Hematopoietic multipotent progenitor cell treated with erythropoietin and hydrocortisone succinate and interleukin-3 and kit ligand, for 4 days (in vitro differentiated cells): ENCODE measurements at regions not wholly inside any gene's neighbourhood (a gene's known extent, or its start where the extent isn't known, plus 50 kb on each side); places are given as distances from the start of the nearest gene placed in this dataset.

Experiments used
- DNase-seq: peaks from one replicate; pipeline ENCODE4 v3.0.0-alpha.2; 2015

DNA sequence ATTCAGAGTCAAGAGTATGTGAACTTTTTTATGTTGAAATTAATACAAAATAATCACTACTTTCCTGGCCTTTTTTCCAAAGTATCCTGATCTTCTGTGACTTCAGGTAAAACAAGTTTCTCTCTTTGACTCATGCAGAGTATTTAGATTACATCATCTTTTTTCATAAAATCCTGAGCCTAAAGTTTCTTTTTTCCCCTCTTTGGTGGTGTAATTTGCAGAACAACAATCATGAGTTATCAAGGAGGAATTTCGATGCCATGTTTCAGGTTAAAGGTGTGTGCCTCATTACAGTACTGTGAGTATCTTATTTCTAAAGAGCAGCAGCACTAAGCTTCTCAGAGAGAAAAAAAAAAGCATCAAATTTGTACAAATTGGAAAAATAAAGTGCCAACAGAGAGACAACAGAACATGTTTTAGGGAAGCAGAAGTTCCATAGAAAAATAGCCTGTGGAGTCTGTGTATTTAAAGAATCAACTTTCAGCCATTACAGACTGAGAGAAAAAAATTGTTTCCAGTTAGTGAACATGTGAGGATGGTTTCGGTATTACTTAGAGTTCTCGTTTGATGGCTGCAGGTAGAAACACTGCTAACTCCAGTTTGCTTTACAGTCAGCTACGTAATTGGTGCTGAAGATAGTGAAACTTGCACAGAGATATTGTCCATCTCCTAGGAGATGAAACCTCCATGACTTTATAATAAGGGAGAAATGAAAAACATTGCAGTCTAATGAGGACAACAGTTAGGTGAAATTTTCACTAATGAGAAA lies 78.1 kb upstream of the PCDH9 start:
- DNase-seq, result no peak

DNA sequence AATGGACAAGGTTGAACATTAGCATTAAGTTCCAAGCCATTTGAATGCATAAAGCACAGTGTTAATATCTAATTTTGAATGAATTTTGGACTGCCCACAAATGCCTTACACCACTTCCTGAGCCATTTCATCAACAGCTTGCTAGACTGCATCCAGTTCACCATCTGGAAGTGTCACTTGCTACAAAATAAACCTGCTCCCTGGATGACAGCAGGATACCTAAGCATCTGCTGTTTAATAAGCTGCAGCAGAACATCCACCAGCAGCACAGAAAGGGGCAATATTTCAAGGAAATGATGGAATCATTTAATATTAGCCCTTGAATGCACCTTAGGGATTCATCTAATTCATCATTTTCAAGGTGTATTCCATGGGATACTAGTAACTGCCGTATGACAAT lies 76.6 kb upstream of the PCDH9 start:
- no peak for DNase-seq

DNA sequence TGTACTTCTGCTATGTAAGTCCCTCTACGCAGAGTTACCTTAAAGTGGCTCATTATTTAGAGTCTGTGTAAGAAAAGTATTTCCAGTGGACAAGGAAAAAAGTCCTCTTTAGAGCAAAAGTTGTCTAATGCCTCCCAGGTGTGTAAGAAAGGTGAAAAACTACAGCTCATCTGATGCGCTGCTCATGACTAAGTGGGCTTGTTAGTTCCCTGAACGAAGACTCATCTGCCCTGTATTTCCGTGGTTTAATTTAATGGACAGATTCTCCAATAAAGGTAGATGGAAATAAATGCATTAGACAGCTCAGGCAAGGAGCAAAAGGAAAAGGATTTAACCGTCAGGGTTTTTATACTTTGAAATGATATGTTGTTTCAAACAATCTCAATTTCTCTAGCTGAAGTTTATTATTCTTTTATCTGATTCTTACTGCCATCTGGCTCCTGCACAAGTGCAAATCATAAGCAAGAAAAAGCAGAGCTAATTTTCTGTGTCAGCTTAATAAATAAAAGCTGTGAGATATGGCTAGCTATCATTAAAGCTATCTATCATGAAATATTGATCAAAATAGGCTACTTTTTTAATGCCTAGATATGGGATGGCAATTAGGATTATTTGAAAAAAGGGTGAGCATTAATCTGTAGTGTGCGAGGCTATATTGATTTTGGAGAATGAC lies 73.7 kb upstream of the PCDH9 start:
- no peak for DNase-seq

DNA sequence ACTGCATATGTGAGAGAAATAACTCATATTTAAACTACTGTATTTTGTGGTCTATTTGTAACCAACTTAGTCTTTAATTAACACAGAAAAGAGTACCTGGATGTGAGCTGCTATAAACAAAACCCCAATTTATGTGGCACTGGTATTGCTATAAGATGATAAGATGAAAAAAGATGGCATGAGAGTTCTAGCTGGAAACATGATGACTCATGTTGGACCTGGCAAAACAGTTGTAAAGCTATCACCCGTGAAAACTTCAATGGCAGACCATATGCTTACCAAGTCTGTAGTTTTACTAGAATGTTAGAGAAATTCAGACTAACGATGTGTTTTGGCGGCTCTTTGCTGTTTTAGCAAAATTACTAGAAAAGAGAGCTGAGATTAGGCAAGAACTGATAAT lies 69.6 kb upstream of the PCDH9 start:
- DNase-seq, result no peak

DNA sequence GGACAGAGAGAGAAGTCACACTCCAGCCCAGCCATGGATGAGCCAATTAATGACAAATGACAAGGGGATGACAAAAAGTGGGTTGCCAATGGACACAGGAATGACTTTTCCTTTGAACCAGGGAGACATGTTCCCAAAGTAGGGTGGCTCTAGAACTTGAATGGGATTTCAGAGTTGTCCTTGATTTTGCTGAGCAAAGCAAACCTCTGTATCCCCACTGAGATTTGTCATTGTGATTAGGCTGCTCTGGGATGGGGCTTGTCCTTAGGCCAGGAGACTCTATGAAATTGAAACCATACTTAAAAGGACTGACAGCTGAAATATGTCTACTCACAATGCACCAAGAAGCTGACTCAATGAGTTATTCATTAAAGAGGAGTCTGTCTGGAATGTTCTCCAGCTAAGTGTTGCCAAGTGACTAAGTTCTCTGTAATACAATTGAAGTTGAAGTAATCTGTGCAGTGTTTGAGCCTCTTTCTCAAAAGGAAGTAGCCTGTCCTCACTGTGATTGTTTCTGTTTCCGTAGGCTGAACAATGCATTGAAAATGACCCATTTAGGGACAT lies 69.0 kb upstream of the PCDH9 start:
- no peak for DNase-seq

DNA sequence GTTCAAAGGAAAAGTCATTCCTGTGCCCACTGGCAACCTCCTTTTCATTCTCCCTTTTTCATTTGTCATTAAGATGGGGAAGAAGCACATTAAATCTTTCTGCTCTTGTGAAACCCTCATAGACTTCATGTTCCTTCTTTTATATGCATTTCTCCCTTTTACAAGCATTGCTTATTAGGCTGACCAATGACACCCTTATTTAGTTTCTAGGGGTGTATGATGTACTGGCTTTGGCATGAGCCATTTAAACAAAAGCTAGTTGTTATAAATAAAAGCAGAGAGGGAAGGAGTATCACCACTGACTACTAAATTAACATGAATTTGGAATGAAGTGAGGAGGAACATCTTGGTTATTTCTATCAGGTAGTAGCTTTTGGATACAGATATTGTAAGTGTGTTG lies 68.2 kb upstream of the PCDH9 start:
- no peak for DNase-seq

DNA sequence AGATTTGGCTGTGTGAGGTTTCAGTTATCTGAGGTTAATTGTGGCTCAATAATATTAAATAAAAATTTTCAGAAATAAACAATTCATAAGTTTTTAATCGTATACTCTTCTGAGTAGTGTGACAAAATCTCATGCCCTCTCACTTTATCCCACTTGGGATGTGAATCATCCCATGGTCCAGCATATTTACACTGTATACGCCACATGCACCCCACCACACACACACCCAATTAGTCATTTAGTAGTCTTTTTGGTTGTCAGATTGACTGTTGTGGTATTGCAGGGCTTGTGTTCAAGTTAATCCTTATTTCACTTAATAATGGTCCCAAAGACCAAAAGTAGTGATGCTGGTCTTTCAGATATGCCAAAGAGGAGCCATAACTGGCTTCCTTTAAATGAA lies 66.4 kb upstream of the PCDH9 start:
- no peak for DNase-seq

DNA sequence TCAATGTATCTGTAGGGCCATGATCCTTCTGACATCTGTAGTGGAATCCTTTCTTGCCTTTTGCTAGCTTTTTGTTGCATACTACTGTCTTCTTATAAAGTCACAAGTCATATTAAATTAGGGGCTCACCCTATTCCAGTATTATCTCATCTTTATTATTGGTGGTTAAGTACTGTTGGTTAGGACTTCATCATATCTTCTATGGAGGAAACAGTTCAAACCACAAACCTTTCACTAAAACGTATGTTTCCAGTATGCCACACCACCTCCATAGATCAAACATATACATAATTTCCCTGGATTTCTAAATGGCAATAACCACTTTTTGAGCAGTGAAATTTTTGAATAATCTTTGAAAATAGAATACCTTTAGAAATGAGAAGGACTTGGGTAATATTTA lies 62.8 kb upstream of the PCDH9 start:
- peak; percentile 68 for DNase-seq

DNA sequence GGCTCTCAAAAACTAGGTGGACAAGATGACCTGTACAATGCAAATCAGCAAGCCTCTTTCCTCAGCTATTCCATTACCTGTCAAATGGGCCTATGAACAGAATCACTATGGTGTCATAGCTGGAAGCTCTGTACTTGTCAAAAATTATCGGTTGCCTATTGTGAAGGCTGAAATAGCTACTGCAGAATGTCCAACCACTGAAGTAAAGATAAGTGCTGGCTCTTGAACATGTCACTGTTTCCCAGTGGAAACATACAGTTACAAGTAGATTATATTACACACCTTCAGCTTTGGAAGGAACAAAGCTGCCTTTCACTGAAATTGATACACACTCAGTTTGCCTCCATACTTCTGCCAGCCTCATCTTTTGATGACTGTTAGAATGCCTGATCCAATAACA lies 55.5 kb upstream of the PCDH9 start:
- no peak for DNase-seq

DNA sequence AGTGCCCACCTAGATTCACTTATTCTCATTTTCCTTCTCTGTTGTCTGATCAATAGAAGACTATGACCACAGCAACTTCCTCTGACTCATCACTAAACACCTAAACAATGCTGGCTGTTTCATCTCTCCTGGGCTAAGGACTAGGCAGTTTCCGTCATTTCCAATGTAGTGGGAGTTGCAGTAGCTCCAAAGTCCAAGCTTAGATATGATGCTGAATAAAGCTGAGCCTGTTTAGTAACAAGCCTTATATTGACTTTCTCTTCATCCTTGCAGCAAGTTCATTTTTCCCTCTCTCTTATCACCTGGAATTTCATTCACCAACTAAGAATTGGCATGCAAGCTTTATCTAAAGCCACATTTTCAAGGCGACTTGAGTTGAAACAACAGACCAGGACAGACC lies 53.5 kb upstream of the PCDH9 start:
- DNase-seq, result no peak

DNA sequence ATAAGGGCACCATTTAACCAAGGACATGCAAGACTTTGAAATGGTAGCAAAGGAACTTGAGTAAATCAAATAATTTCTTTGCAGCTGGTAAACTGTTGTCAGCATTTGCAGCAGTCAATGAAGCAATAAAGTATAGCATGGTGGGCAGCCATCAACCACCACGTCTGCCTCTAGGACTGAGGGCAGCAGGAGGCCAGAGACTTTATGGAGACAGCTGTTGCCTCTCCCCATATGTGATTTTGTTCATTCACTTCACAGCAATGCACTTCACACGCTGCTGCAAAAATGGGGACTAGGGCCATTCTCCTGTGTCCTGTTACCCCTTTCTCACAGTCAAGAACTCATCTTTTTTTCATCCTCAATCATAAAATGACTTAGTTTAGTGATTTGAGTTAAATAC lies 51.3 kb upstream of the PCDH9 start:
- no peak for DNase-seq
